ENCODE measurements at regions not wholly inside any gene's neighbourhood (a gene's known extent, or its start where the extent isn't known, plus 50 kb on each side); places are given as distances from the start of the nearest gene placed in this dataset.

GRCh38 chr2:105636109-105636740, 108.5 kb upstream of the NCK2 start:
- Histone ChIP-seq H3K4me1 (ENCODE audit: control insufficient read depth, extremely low read depth, insufficient read depth, low read length) (no peaks in the 10 kb centered on the region), H3K79me2 (ENCODE audit: control insufficient read depth, insufficient read depth, low read length) (no peaks in the 10 kb centered on the region), H3K9me1 (ENCODE audit: control insufficient read depth, extremely low read depth, insufficient read depth, low read length) (no peaks in the 10 kb centered on the region), H2AFZ (ENCODE audit: control insufficient read depth, low read length) (no peak overlapping the region), H3K27me3 (ENCODE audit: control insufficient read depth, extremely low read depth, insufficient read depth, low read length) (peaks cover 8% of the 10 kb centered on the region), H3K9me3 (ENCODE audit: control insufficient read depth, low read depth, low read length) (no peaks in the 10 kb centered on the region), H3K27ac (ENCODE audit: control insufficient read depth, insufficient read depth, low read length) (no peak overlapping the region), H4K20me1 (ENCODE audit: control insufficient read depth, extremely low read depth, insufficient read depth, low read length) (no peaks in the 10 kb centered on the region), H3K9ac (ENCODE audit: control insufficient read depth, extremely low read depth, insufficient read depth, low read length) (no peak overlapping the region), H3K4me2 (ENCODE audit: control insufficient read depth, extremely low read depth, insufficient read depth, low read depth, low read length) (no peak overlapping the region), H3K4me3 (ENCODE audit: control insufficient read depth in 2 of 3, extremely low read depth in 1 of 3, insufficient read depth in 2 of 3, low read depth in 1 of 3, low read length in 3 of 3) (no peak overlapping the region), H3K36me3 (ENCODE audit: control insufficient read depth in 2 of 2, extremely low read depth in 1 of 2, insufficient read depth in 2 of 2, low read length in 2 of 2) (no peaks in the 10 kb centered on the region)
- dilution Hi-C loops (cut with MboI; ENCODE audit: extremely low pct_ligation_motif_present, low sequenced_read_pairs), result no loop called here
- FAIRE-seq, result no peak
- DNase-seq (ENCODE audit: low read depth, low spot score), result no peak
- TF ChIP-seq CTCF (optimal IDR thresholded peaks at IDR 0.05 in 1 of 3, IDR thresholded peaks at IDR 0.05 in 1 of 3, conservative IDR thresholded peaks at IDR 0.05 in 1 of 3; ENCODE audit: extremely low read depth in 1 of 3, insufficient read depth in 2 of 3, low read length in 3 of 3) (no peak), EZH2 (IDR thresholded peaks at IDR 0.05; ENCODE audit: low read length) (no peak)

- dilution Hi-C loops (cut with MboI; ENCODE audit: extremely low pct_ligation_motif_present, low sequenced_read_pairs), result no loop called here
- Histone ChIP-seq H4K20me1 (ENCODE audit: control insufficient read depth, extremely low read depth, insufficient read depth, low read length) (no peaks in the 10 kb centered on the region), H3K4me2 (ENCODE audit: control insufficient read depth, extremely low read depth, insufficient read depth, low read depth, low read length) (no peak overlapping the region), H3K79me2 (ENCODE audit: control insufficient read depth, insufficient read depth, low read length) (no peaks in the 10 kb centered on the region), H3K4me3 (ENCODE audit: control insufficient read depth in 2 of 3, extremely low read depth in 1 of 3, insufficient read depth in 2 of 3, low read depth in 1 of 3, low read length in 3 of 3) (no peak overlapping the region), H3K4me1 (ENCODE audit: control insufficient read depth, extremely low read depth, insufficient read depth, low read length) (no peaks in the 10 kb centered on the region), H3K27me3 (ENCODE audit: control insufficient read depth, extremely low read depth, insufficient read depth, low read length) (peaks cover 12% of the 10 kb centered on the region), H3K27ac (ENCODE audit: control insufficient read depth, insufficient read depth, low read length) (no peak overlapping the region), H3K9me3 (ENCODE audit: control insufficient read depth, low read depth, low read length) (no peaks in the 10 kb centered on the region), H3K36me3 (ENCODE audit: control insufficient read depth in 2 of 2, extremely low read depth in 1 of 2, insufficient read depth in 2 of 2, low read length in 2 of 2) (no peaks in the 10 kb centered on the region), H3K9ac (ENCODE audit: control insufficient read depth, extremely low read depth, insufficient read depth, low read length) (no peak overlapping the region), H3K9me1 (ENCODE audit: control insufficient read depth, extremely low read depth, insufficient read depth, low read length) (no peaks in the 10 kb centered on the region), H2AFZ (ENCODE audit: control insufficient read depth, low read length) (no peak overlapping the region)
- no peak for TF ChIP-seq EZH2 (IDR thresholded peaks at IDR 0.05; ENCODE audit: low read length)
- TF ChIP-seq CTCF (optimal IDR thresholded peaks at IDR 0.05 in 1 of 3, IDR thresholded peaks at IDR 0.05 in 1 of 3, conservative IDR thresholded peaks at IDR 0.05 in 1 of 3; ENCODE audit: extremely low read depth in 1 of 3, insufficient read depth in 2 of 3, low read length in 3 of 3), result no peak
- DNase-seq (ENCODE audit: low read depth, low spot score) (no peak), FAIRE-seq (no peak)
Measured at GRCh38 chr2:105635564-105635963, 109.1 kb upstream of the NCK2 start.

All from keratinocyte (primary cell).